CD14-positive monocyte (primary cell): ENCODE measurements at regions not wholly inside any gene's neighbourhood (a gene's known extent, or its start where the extent isn't known, plus 50 kb on each side); places are given as distances from the start of the nearest gene placed in this dataset.

Source experiments
- DNase-seq, 3 donors: peaks; one replicate each; pipeline ENCODE4 v3.0.0-alpha.2; 2011 to 2022
- H2AFZ ChIP-seq: 2 replicates; pipeline ENCODE4 v1.6.0; 2012; ENCODE audit warnings: mild to moderate bottlenecking, low read depth, low read length, inconsistent platforms; ENCODE audit not compliant: insufficient read depth, poor library complexity, severe bottlenecking
- H3K27ac ChIP-seq, 2 donors: 1 replicate in 1 of 2; 2 replicates in 1 of 2; pipeline ENCODE4 v1.5.1; 2012 to 2013; ENCODE audit warnings: low read length in 2 of 2, control low read depth in 1 of 2, inconsistent platforms in 1 of 2, low read depth in 1 of 2, mild to moderate bottlenecking in 1 of 2
- H3K27me3 ChIP-seq, 2 donors: one replicate each; pipeline versions ENCODE4 v1.6.0 to v1.6.1; 2011 to 2013; ENCODE audit warnings: low read length in 2 of 2; ENCODE audit not compliant: control insufficient read depth in 2 of 2, insufficient read depth in 2 of 2
- H3K36me3 ChIP-seq, 2 donors: replicated peaks in 1 of 2; 1 replicate in 1 of 2; 2 replicates in 1 of 2; pipeline versions ENCODE4 v1.5.1 to v1.6.1; 2012 to 2013; ENCODE audit warnings: low read length in 2 of 2, control low read depth in 1 of 2, inconsistent platforms in 1 of 2, mild to moderate bottlenecking in 1 of 2; ENCODE audit not compliant: insufficient read depth in 2 of 2, control insufficient read depth in 1 of 2
- H3K4me1 ChIP-seq, 2 donors: 1 replicate in 1 of 2; 2 replicates in 1 of 2; pipeline versions ENCODE4 v1.5.1 to v1.6.1; 2012 to 2013; ENCODE audit warnings: low read length in 2 of 2, control low read depth in 1 of 2, inconsistent platforms in 1 of 2, mild to moderate bottlenecking in 1 of 2, moderate library complexity in 1 of 2; ENCODE audit not compliant: insufficient read depth in 2 of 2, control insufficient read depth in 1 of 2
- H3K4me2 ChIP-seq: replicated peaks from 2 replicates; pipeline ENCODE3; 2012; ENCODE audit warnings: low read length, moderate library complexity, mild to moderate bottlenecking; ENCODE audit not compliant: poor library complexity, severe bottlenecking; ENCODE audit errors: extremely low read depth
- H3K4me3 ChIP-seq, 3 experiments: fragments of 200-600 bp in 1 of 3; sonication (generic) in 1 of 3; replicated peaks in 1 of 3; 1 replicate in 2 of 3; 2 replicates in 1 of 3; pipeline ENCODE4 v1.5.1; 2011 to 2013; ENCODE audit warnings: low read length in 3 of 3, mild to moderate bottlenecking in 3 of 3, control low read depth in 2 of 3, low read depth in 2 of 3, inconsistent platforms in 1 of 3, moderate library complexity in 1 of 3
- H3K79me2 ChIP-seq: 2 replicates; pipeline ENCODE4 v1.6.0; 2012; ENCODE audit warnings: mild to moderate bottlenecking, control low read depth, inconsistent platforms, low read length, moderate library complexity; ENCODE audit not compliant: insufficient read depth
- H3K9ac ChIP-seq: 2 replicates; pipeline ENCODE4 v1.6.0; 2017; ENCODE audit warnings: low read length, mild to moderate bottlenecking; ENCODE audit not compliant: insufficient read depth, poor library complexity, severe bottlenecking
- H3K9me3 ChIP-seq, 2 donors: replicated peaks in 1 of 2; 1 replicate in 1 of 2; 2 replicates in 1 of 2; pipeline versions ENCODE4 v1.5.1 to v1.6.1; 2012 to 2013; ENCODE audit warnings: low read length in 2 of 2, control low read depth in 1 of 2; ENCODE audit not compliant: control insufficient read depth in 1 of 2, insufficient read depth in 1 of 2
- H4K20me1 ChIP-seq: 2 replicates; pipeline ENCODE4 v1.6.0; 2012; ENCODE audit warnings: mild to moderate bottlenecking, low read length, control low read depth, moderate library complexity; ENCODE audit not compliant: insufficient read depth
- H3K27ac Mint-ChIP-seq, 7 donors: one replicate each; pipeline ENCODE4 v1.8.0; 2020; ENCODE audit warnings: mild to moderate bottlenecking in 7 of 7, mixed read lengths in 7 of 7, moderate library complexity in 6 of 7, inconsistent platforms in 2 of 7
- H3K27me3 Mint-ChIP-seq, 3 donors: one replicate each; pipeline ENCODE4 v1.8.0; 2021 to 2022; ENCODE audit warnings: low read depth in 3 of 3, mild to moderate bottlenecking in 3 of 3, mixed read lengths in 3 of 3, moderate library complexity in 3 of 3, inconsistent platforms in 1 of 3
- H3K36me3 Mint-ChIP-seq, 2 donors: one replicate each; pipeline ENCODE4 v1.8.0; 2020; ENCODE audit warnings: mixed read lengths in 2 of 2, inconsistent platforms in 1 of 2, mild to moderate bottlenecking in 1 of 2
- H3K4me1 Mint-ChIP-seq: one replicate; pipeline ENCODE4 v1.8.0; 2020; ENCODE audit warnings: mild to moderate bottlenecking, mixed read lengths
- H3K4me3 Mint-ChIP-seq, 2 donors: one replicate each; pipeline ENCODE4 v1.8.0; 2020; ENCODE audit warnings: mild to moderate bottlenecking in 2 of 2, mixed read lengths in 2 of 2, moderate library complexity in 1 of 2
- H3K9me3 Mint-ChIP-seq, 7 donors: one replicate each; pipeline ENCODE4 v1.8.0; 2020 to 2022; ENCODE audit warnings: mixed read lengths in 7 of 7, mild to moderate bottlenecking in 6 of 7, moderate library complexity in 6 of 7, inconsistent platforms in 2 of 7
- CTCF ChIP-seq: fragments of 200-600 bp; IDR thresholded peaks from one replicate; pipeline ENCODE4 v1.8.0; 2022; ENCODE audit warnings: antibody characterized with exemption, mild to moderate bottlenecking
- WGBS: methylation state at CpG from one replicate; pipeline ENCODE4 v1.1.5; 2013; ENCODE audit warnings: missing lambda C conversion rate; ENCODE audit not compliant: insufficient coverage; 5-methylcytosine and 5-hydroxymethylcytosine counted together
- intact Hi-C, 2 donors: fragments of 100-400 bp; cut with micrococcal nuclease; formaldehyde crosslinking; loops; one replicate each; pipeline versions ENCODE4 v1.15.0 to v1.15.1; 2023

- H3K4me2 ChIP-seq = no peak overlapping the region
- no peak overlapping the region for H3K4me3 Mint-ChIP-seq
- H3K9ac ChIP-seq = no peak overlapping the region
- H3K4me3 ChIP-seq = no peak overlapping the region
- no peak overlapping the region for H3K27ac Mint-ChIP-seq
- H4K20me1 ChIP-seq = no peaks in the 10 kb centered on the region
- no peaks in the 10 kb centered on the region for H3K79me2 ChIP-seq
- no peaks in the 10 kb centered on the region for H3K9me3 ChIP-seq
- no peaks in the 10 kb centered on the region for H3K27me3 ChIP-seq
- no peak overlapping the region for H3K27ac ChIP-seq
- H3K36me3 ChIP-seq = no peaks in the 10 kb centered on the region
- intact Hi-C loops = no loop called here
- H3K9me3 Mint-ChIP-seq = peaks cover 0 to 5% (median 2%) of the 10 kb centered on the region in 7 donors
- peaks cover 0 to 1% (median 0%) of the 10 kb centered on the region in 3 donors for H3K27me3 Mint-ChIP-seq
- TF ChIP-seq CTCF = no peak
- no peak overlapping the region for H2AFZ ChIP-seq
- H3K36me3 Mint-ChIP-seq = no peaks in the 10 kb centered on the region
- WGBS = no CpG with 5 or more reads among the region's 4 CpGs
- no peaks in the 10 kb centered on the region for H3K4me1 ChIP-seq
- no peaks in the 10 kb centered on the region for H3K4me1 Mint-ChIP-seq
- DNase-seq = no peak
These were observed 201.5 kb upstream of the CSNK1A1L start for GRCh38 chr13:37306778-37307544.

DNA sequence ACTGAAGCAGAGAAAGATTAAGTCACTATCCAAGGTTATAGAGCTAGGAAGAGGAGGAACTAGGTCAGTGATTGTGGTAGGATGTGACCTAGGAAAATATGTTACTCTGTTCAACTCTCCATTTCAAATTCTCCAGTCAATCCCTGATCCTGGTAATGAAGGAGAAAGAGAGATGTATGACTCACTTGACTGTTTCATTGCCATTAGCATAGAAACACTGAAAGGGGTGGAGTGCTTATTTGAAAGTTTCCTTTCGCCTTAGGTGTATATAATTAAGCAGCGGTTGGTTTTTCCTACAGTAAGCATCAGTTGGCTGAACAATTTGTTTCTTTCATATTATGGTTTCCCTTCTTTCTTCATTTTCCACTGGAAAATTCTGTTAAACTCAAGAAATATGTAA lies 198.1 kb upstream of the CSNK1A1L start:
- no peak overlapping the region for H3K27ac Mint-ChIP-seq
- H3K27ac ChIP-seq = no peak overlapping the region
- intact Hi-C loops = no loop called here
- no peaks in the 10 kb centered on the region for H3K36me3 ChIP-seq
- peaks cover 3 to 10% of the 10 kb centered on the region in 2 donors for H3K9me3 ChIP-seq
- H3K79me2 ChIP-seq = no peaks in the 10 kb centered on the region
- no peak overlapping the region for H2AFZ ChIP-seq
- H3K27me3 Mint-ChIP-seq = peaks cover 0 to 1% (median 0%) of the 10 kb centered on the region in 3 donors
- peaks cover under 1 to 9% (median 5%) of the 10 kb centered on the region in 7 donors for H3K9me3 Mint-ChIP-seq
- H3K27me3 ChIP-seq = no peaks in the 10 kb centered on the region
- H3K4me2 ChIP-seq = no peak overlapping the region
- TF ChIP-seq CTCF = no peak
- no peak overlapping the region for H3K9ac ChIP-seq
- no peak for DNase-seq
- H3K4me1 Mint-ChIP-seq = no peaks in the 10 kb centered on the region
- no peak overlapping the region for H3K4me3 Mint-ChIP-seq
- no peak overlapping the region for H3K4me3 ChIP-seq
- H3K36me3 Mint-ChIP-seq = no peaks in the 10 kb centered on the region
- no peaks in the 10 kb centered on the region for H4K20me1 ChIP-seq
- H3K4me1 ChIP-seq = no peaks in the 10 kb centered on the region
- WGBS = no CpG with 5 or more reads among the region's 2 CpGs
